Osteocyte (in vitro differentiated cells): ENCODE measurements at regions not wholly inside any gene's neighbourhood (a gene's known extent, or its start where the extent isn't known, plus 50 kb on each side); places are given as distances from the start of the nearest gene placed in this dataset.
"Not testable (repeated sequence)": the region's sequence is repeated elsewhere in the genome, so short reads cannot be mapped to it uniquely, and the experiment has no call there.

Experiments
- DNase-seq: peaks from one replicate; pipeline ENCODE4 v3.0.0; 2021; ENCODE audit warnings: mixed read lengths; ENCODE audit not compliant: unreplicated experiment; ENCODE audit errors: extremely low spot score
- H3K27ac Mint-ChIP-seq: one replicate; pipeline ENCODE4 v1.8.0; 2021; ENCODE audit warnings: mild to moderate bottlenecking, mixed read lengths; ENCODE audit not compliant: unreplicated experiment
- H3K27me3 Mint-ChIP-seq: one replicate; pipeline ENCODE4 v1.8.0; 2021; ENCODE audit warnings: mixed read lengths; ENCODE audit not compliant: unreplicated experiment
- H3K36me3 Mint-ChIP-seq: one replicate; pipeline ENCODE4 v1.8.0; 2021; ENCODE audit warnings: mixed read lengths; ENCODE audit not compliant: unreplicated experiment
- H3K4me1 Mint-ChIP-seq: one replicate; pipeline ENCODE4 v1.8.0; 2021; ENCODE audit warnings: mixed read lengths; ENCODE audit not compliant: unreplicated experiment
- H3K4me3 Mint-ChIP-seq: one replicate; pipeline ENCODE4 v1.8.0; 2021; ENCODE audit warnings: mild to moderate bottlenecking, moderate library complexity, mixed read lengths; ENCODE audit not compliant: unreplicated experiment
- H3K9me3 Mint-ChIP-seq: one replicate; pipeline ENCODE4 v1.8.0; 2021; ENCODE audit warnings: mixed read lengths; ENCODE audit not compliant: unreplicated experiment
- TF ChIP-seq, protein P1 (sequence below): fragments of 200-600 bp; sonication (generic); IDR thresholded peaks from 2 replicates; pipeline ENCODE4 v1.5.0; 2021; ENCODE audit warnings: antibody characterized with exemption, mild to moderate bottlenecking, moderate library complexity

DNA sequence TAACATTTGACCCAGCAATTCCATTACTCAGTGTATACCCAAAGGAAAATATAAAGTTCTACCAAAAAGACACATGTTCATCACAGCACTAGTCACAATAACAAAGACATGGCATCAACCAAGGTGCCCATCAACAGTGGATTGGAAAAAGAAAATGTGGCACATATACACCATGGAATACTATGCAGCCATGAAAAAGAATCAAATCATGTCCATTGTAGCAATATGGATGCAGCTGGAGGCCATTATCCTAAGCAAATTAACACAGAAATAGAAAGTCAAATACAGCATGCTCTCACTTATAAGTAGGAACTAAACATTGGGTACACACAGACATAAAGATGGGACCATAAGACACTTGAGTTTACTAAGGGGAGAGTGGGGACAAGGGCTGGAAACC is 441.9 kb upstream of the ID4 start:
- TF ChIP-seq, protein P1, sequence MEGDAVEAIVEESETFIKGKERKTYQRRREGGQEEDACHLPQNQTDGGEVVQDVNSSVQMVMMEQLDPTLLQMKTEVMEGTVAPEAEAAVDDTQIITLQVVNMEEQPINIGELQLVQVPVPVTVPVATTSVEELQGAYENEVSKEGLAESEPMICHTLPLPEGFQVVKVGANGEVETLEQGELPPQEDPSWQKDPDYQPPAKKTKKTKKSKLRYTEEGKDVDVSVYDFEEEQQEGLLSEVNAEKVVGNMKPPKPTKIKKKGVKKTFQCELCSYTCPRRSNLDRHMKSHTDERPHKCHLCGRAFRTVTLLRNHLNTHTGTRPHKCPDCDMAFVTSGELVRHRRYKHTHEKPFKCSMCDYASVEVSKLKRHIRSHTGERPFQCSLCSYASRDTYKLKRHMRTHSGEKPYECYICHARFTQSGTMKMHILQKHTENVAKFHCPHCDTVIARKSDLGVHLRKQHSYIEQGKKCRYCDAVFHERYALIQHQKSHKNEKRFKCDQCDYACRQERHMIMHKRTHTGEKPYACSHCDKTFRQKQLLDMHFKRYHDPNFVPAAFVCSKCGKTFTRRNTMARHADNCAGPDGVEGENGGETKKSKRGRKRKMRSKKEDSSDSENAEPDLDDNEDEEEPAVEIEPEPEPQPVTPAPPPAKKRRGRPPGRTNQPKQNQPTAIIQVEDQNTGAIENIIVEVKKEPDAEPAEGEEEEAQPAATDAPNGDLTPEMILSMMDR, result no peak
- Mint-ChIP-seq H3K27ac (no peak overlapping the region), H3K36me3 (no peaks in the 10 kb centered on the region), H3K9me3 (peaks cover 4% of the 10 kb centered on the region), H3K4me3 (no peak overlapping the region), H3K4me1 (peaks cover 7% of the 10 kb centered on the region), H3K27me3 (no peaks in the 10 kb centered on the region)
- no peak for DNase-seq

DNA sequence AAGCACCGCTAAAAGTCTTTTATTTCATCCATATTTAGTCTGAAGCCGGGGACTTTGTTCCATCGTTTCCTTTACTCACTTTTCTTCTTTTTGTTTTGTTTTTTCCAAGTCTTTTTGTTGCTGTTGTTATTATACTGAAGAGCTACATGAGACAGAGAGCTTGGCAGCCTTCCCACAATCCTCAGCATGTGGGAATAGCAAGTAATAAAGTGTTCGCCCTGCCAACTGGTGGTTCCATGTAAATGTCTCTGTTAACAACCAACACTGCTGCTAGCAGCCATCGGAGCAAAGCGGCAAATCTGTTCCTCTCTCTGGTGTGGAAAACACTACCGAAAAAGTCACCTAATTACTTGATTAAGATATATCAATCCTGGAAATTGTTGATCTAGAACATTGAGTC is 437.8 kb upstream of the ID4 start:
- DNase-seq, result no peak

DNA sequence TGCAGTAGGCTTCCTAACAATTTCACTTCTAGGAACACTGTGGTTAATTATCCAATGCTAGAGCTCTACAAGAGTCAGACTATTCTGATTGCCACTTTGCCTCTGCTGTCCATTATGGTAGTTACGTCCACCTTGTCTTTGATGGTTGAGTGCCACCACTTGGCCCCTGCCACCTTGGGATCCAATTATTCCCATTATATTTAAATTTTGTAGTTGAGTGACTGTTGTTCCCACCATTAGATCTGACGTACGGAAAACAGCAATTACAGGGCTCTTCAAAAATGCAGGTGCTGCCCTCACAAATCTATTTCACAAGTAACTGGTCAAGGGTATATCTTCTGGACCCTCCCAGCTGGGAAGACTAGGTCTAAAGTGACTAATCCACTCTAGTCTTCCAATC is 432.3 kb upstream of the ID4 start:
- not testable (repeated sequence) for H3K27me3 Mint-ChIP-seq, H3K4me3 Mint-ChIP-seq, H3K27ac Mint-ChIP-seq, DNase-seq
- Mint-ChIP-seq H3K36me3 (peaks cover 11% of the 10 kb centered on the region), H3K9me3 (peaks cover 34% of the 10 kb centered on the region), H3K4me1 (peaks cover 19% of the 10 kb centered on the region)

More for the DNA sequence above, 437.8 kb upstream of the ID4 start:
- H3K4me1 Mint-ChIP-seq, result peaks cover 7% of the 10 kb centered on the region
- H3K4me3 Mint-ChIP-seq, result no peak overlapping the region
- peaks cover 2% of the 10 kb centered on the region for H3K36me3 Mint-ChIP-seq
- peaks cover 9% of the 10 kb centered on the region for H3K9me3 Mint-ChIP-seq
- peak overlapping the region; percentile 70 for H3K27ac Mint-ChIP-seq
- TF ChIP-seq, protein P1, result no peak
- H3K27me3 Mint-ChIP-seq, result no peaks in the 10 kb centered on the region

DNA sequence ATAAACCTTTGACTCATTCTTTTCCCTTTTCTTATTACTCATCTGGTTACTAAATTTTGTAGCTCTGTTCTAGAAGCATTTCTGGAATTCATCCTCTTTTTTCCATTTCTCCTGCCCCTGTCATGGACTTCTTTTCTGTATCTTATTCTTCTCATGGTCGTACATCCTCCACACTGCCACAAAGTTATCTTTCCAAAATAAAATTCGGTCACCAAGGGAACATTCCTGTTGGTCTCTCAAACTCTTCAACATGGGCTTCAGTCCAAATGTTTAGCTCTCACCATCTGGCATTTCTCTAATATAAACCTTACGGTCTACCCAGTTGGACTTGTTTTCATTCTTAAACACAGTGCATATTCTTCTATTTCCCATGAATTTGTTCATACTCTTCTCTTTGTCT is 428.8 kb upstream of the ID4 start:
- Mint-ChIP-seq H3K4me1 (peaks cover 25% of the 10 kb centered on the region), H3K27ac (peak overlapping the region; percentile 83), H3K9me3 (peaks cover 37% of the 10 kb centered on the region), H3K27me3 (no peaks in the 10 kb centered on the region), H3K4me3 (no peak overlapping the region), H3K36me3 (peaks cover 9% of the 10 kb centered on the region)
- no peak for DNase-seq
- TF ChIP-seq, protein P1, result no peak

DNA sequence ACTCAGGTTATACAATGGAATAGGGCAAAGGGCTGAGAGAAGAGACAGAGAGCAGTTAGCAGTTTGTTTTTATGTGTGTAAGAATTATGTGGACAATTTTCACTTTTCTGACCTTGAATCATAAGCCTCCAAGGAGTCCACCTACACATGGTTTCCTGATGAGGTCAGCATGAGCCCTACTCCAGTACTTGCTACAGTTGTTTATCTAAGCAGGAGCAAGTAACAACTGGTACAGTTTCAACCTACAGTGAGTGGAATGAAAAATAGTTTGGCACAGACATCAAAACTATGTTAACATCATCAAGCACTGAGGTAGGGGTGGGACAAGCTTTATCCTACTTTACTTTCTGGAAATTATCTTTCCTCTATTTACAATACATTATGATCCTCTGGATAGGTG is 426.7 kb upstream of the ID4 start:
- DNase-seq, result no peak
- H3K27ac Mint-ChIP-seq, result peak overlapping the region; percentile 29
- no peaks in the 10 kb centered on the region for H3K27me3 Mint-ChIP-seq
- H3K4me3 Mint-ChIP-seq, result no peak overlapping the region
- peaks cover under 1% of the 10 kb centered on the region for H3K36me3 Mint-ChIP-seq
- H3K4me1 Mint-ChIP-seq, result peaks cover 25% of the 10 kb centered on the region
- TF ChIP-seq, protein P1, result no peak
- peaks cover 27% of the 10 kb centered on the region for H3K9me3 Mint-ChIP-seq

DNA sequence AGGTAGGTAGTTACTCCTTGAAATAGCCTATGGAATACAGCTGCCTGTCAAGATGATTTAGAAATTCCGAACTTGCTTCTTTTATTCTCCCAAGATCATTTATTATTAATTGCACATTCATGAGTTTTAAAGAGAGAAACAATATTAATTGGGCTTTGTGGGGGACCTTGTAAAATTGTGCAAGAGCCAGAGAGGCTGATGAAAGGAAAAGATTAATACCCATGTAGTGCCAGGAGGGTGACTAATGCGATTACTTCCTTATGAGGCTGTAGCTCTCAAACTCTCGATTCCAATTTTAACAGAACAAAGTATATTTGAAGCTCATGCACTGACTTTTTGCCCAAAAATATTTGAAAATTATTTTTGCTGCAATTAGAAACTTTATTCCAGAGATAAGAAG is 423.8 kb upstream of the ID4 start:
- no peak for DNase-seq

More for the DNA sequence above, 423.8 kb upstream of the ID4 start:
- H3K4me3 Mint-ChIP-seq, result no peak overlapping the region
- no peaks in the 10 kb centered on the region for H3K27me3 Mint-ChIP-seq
- no peak overlapping the region for H3K27ac Mint-ChIP-seq
- H3K4me1 Mint-ChIP-seq, result peaks cover 19% of the 10 kb centered on the region
- H3K9me3 Mint-ChIP-seq, result peaks cover 12% of the 10 kb centered on the region
- TF ChIP-seq, protein P1, result no peak
- peaks cover under 1% of the 10 kb centered on the region for H3K36me3 Mint-ChIP-seq
